NCI-H2081 (cell line): ENCODE measurements at regions not wholly inside any gene's neighbourhood (a gene's known extent, or its start where the extent isn't known, plus 50 kb on each side); places are given as distances from the start of the nearest gene placed in this dataset.
A peak's percentile ranks its signal among the peaks of the same experiment; 100 is the strongest.

Experiments
- DNase-seq, 2 experiments: peaks; one replicate each; lab custom pipeline; 2025; lab: John Stamatoyannopoulos, UW

DNA sequence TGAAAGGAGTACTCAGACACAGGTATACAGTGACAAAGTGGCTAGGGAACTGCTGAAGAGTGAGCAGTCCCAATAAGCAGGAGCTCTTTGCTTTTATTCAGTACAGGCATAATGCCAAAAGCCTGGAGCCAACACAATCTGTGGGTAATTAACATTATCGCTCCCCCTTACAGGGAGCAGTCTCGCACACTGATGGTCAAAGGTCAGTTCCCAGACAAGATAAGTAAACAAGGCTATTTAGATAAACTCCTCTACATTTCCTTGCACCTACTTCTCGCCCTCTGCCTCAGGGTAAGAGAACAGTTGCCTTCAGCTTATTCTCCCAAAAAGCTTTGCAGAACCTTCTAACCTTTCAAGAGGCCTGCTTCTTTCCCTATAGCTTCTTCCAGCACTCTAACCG is 73.9 kb upstream of the TAF9B start:
- no peak for DNase-seq

DNA sequence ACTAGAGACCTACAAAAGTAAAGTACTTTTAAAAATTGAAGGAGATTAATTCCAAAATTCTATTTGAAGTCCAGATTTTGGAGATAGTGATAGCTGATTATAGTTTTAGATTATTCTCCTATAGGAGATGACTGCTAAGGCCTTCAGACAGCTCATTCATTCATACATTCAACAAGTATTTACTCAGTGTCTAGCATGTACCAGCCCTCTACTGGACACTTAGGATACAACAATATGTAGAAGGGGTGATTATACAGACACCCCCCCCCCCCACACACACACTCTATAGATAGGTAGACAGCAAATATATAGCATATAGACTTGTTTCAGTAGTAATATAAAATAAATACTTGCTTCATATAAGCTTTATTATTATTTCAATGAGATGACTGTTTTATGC is 60.4 kb upstream of the TAF9B start:
- peak in 1 of 2 experiments; percentile 9 for DNase-seq
